H1 (cell line): ENCODE measurements at regions not wholly inside any gene's neighbourhood (a gene's known extent, or its start where the extent isn't known, plus 50 kb on each side); places are given as distances from the start of the nearest gene placed in this dataset.

Source experiments
- CTCF ChIA-PET: fragments of 300-600 bp; sonication (Branson Sonifier 250); formaldehyde crosslinking; loops from one replicate; lab custom pipeline; 2021; ENCODE audit not compliant: partially characterized antibody; lab: Charles Lee
- POLR2A ChIA-PET: fragments of 300-600 bp; sonication (Branson Sonifier 250); formaldehyde crosslinking; loops from one replicate; lab custom pipeline; 2021; ENCODE audit warnings: inconsistent platforms; ENCODE audit not compliant: partially characterized antibody; lab: Charles Lee
- DNase-seq, 2 experiments: peaks; one replicate each; pipeline versions ENCODE4 v3.0.0 to v3.0.0-alpha.2; 2010 to 2022; ENCODE audit warnings: low spot score in 2 of 2, low read depth in 1 of 2, mixed read lengths in 1 of 2
- FAIRE-seq: peaks from 2 replicates; lab custom pipeline; 2011; peaks lifted over from hg19 to GRCh38; lab: Jason Lieb, UNC
- H2AFZ ChIP-seq: 2 replicates; pipeline ENCODE4 v1.8.1; 2012; ENCODE audit warnings: low read length, inconsistent platforms
- H2AK5ac ChIP-seq: 2 replicates; pipeline ENCODE4 v1.6.1; 2013; ENCODE audit warnings: low read depth, low read length
- H2BK120ac ChIP-seq: replicated peaks from 2 replicates; pipeline ENCODE3; 2013; ENCODE audit warnings: low read depth, low read length, inconsistent platforms
- H2BK12ac ChIP-seq: 2 replicates; pipeline ENCODE4 v1.6.1; 2013; ENCODE audit warnings: low read depth, low read length
- H2BK15ac ChIP-seq: 2 replicates; pipeline ENCODE4 v1.6.1; 2013; ENCODE audit warnings: low read length
- H2BK20ac ChIP-seq: 2 replicates; pipeline ENCODE4 v1.6.1; 2013; ENCODE audit warnings: low read length
- H2BK5ac ChIP-seq: 2 replicates; pipeline ENCODE4 v1.6.1; 2013; ENCODE audit warnings: low read depth, low read length
- H3K14ac ChIP-seq: 2 replicates; pipeline ENCODE4 v1.6.1; 2013; ENCODE audit warnings: inconsistent platforms; ENCODE audit not compliant: insufficient read length
- H3K18ac ChIP-seq: 2 replicates; pipeline ENCODE4 v1.6.1; 2013; ENCODE audit warnings: low read length; ENCODE audit errors: extremely low read depth
- H3K23ac ChIP-seq: 2 replicates; pipeline ENCODE4 v1.6.1; 2013; ENCODE audit warnings: inconsistent platforms; ENCODE audit not compliant: insufficient read length
- H3K23me2 ChIP-seq: 2 replicates; pipeline ENCODE4 v1.6.1; 2013; ENCODE audit warnings: low read depth, low read length
- H3K27ac ChIP-seq: 2 replicates; pipeline ENCODE4 v1.6.1; 2011; ENCODE audit warnings: low read depth, low read length, inconsistent platforms
- H3K27me3 ChIP-seq, 4 experiments: replicated peaks in 1 of 4; 1 replicate in 1 of 4; 2 replicates in 3 of 4; pipeline versions ENCODE4 v1.6.1 to v1.8.1; 2011 to 2013; ENCODE audit warnings: low read length in 3 of 4, mild to moderate bottlenecking in 3 of 4, inconsistent platforms in 2 of 4, mixed read lengths in 2 of 4, moderate library complexity in 1 of 4; ENCODE audit not compliant: control insufficient read depth in 3 of 4, insufficient read depth in 3 of 4; ENCODE audit errors: extremely low read depth in 1 of 4
- H3K36me3 ChIP-seq, 4 experiments: 2 replicates each; pipeline versions ENCODE4 v1.6.1 to v1.8.1; 2011 to 2013; ENCODE audit warnings: mild to moderate bottlenecking in 4 of 4, low read length in 3 of 4, moderate library complexity in 2 of 4, control low read depth in 1 of 4, inconsistent platforms in 1 of 4; ENCODE audit not compliant: insufficient read depth in 4 of 4, control insufficient read depth in 2 of 4
- H3K4ac ChIP-seq: replicated peaks from 2 replicates; pipeline ENCODE3; 2013; ENCODE audit warnings: low read length, low read depth, mixed read lengths, inconsistent platforms; ENCODE audit not compliant: insufficient read length
- H3K4me1 ChIP-seq, 4 experiments: replicated peaks in 1 of 4; 1 replicate in 1 of 4; 2 replicates in 3 of 4; pipeline versions ENCODE4 v1.6.1 to v1.8.1; 2011 to 2013; ENCODE audit warnings: low read length in 3 of 4, inconsistent platforms in 2 of 4, mixed read lengths in 1 of 4; ENCODE audit not compliant: insufficient read depth in 4 of 4, control insufficient read depth in 3 of 4
- H3K4me2 ChIP-seq, 2 experiments: 2 replicates each; pipeline versions ENCODE4 v1.6.1 to v1.8.1; 2011 to 2013; ENCODE audit warnings: low read depth in 2 of 2, low read length in 2 of 2, control low read depth in 1 of 2, inconsistent platforms in 1 of 2, mild to moderate bottlenecking in 1 of 2; ENCODE audit not compliant: insufficient read depth in 1 of 2
- H3K4me3 ChIP-seq, 4 experiments: fragments of 200-600, 300-600 bp in 1 of 4; sonication (generic), shearing (Covaris generic), sonication (Bioruptor Twin) in 1 of 4; 2 replicates each; pipeline versions ENCODE4 v1.5.1 to v1.8.1; 2011 to 2016; ENCODE audit warnings: low read length in 4 of 4, low read depth in 3 of 4, control low read depth in 2 of 4, inconsistent platforms in 2 of 4, mild to moderate bottlenecking in 2 of 4, mixed read lengths in 1 of 4, moderate library complexity in 1 of 4; ENCODE audit not compliant: insufficient read depth in 2 of 4; ENCODE audit errors: extremely low read depth in 1 of 4
- H3K56ac ChIP-seq: replicated peaks from 2 replicates; pipeline ENCODE3; 2013; ENCODE audit warnings: low read depth, mild to moderate bottlenecking, mixed read lengths, low read length, inconsistent platforms; ENCODE audit not compliant: insufficient read length
- H3K79me1 ChIP-seq: 2 replicates; pipeline ENCODE4 v1.6.1; 2013; ENCODE audit warnings: low read depth, low read length, control low read depth
- H3K79me2 ChIP-seq, 2 experiments: 2 replicates each; pipeline versions ENCODE4 v1.6.1 to v1.8.1; 2012 to 2013; ENCODE audit warnings: low read length in 2 of 2, mild to moderate bottlenecking in 2 of 2, inconsistent platforms in 1 of 2; ENCODE audit not compliant: insufficient read depth in 2 of 2, control insufficient read depth in 1 of 2
- H3K9ac ChIP-seq, 4 experiments: replicated peaks in 1 of 4; 1 replicate in 1 of 4; 2 replicates in 3 of 4; pipeline versions ENCODE4 v1.6.1 to v1.8.1; 2011 to 2013; ENCODE audit warnings: low read depth in 3 of 4, low read length in 3 of 4, control low read depth in 2 of 4, mild to moderate bottlenecking in 2 of 4, moderate library complexity in 2 of 4, inconsistent platforms in 1 of 4; ENCODE audit errors: extremely low read depth in 1 of 4
- H3K9me3 ChIP-seq, 2 experiments: 2 replicates each; pipeline versions ENCODE4 v1.6.1 to v1.8.1; 2012 to 2013; ENCODE audit warnings: mild to moderate bottlenecking in 2 of 2, moderate library complexity in 2 of 2, control low read depth in 1 of 2, inconsistent platforms in 1 of 2, low read depth in 1 of 2, low read length in 1 of 2, mixed read lengths in 1 of 2; ENCODE audit not compliant: insufficient read depth in 2 of 2
- H4K20me1 ChIP-seq, 2 experiments: replicated peaks in 1 of 2; 2 replicates each; pipeline versions ENCODE3 to v1.8.1; 2011 to 2013; ENCODE audit warnings: inconsistent platforms in 2 of 2, low read length in 2 of 2, mild to moderate bottlenecking in 1 of 2; ENCODE audit not compliant: insufficient read depth in 2 of 2, control insufficient read depth in 1 of 2
- H4K5ac ChIP-seq: 2 replicates; pipeline ENCODE4 v1.6.1; 2013; ENCODE audit warnings: low read length, low read depth, mixed read lengths, inconsistent platforms; ENCODE audit not compliant: insufficient read length
- H4K8ac ChIP-seq: 2 replicates; pipeline ENCODE4 v1.8.0; 2013; ENCODE audit warnings: mild to moderate bottlenecking, moderate library complexity, low read length, inconsistent platforms; ENCODE audit not compliant: insufficient read depth; ENCODE audit errors: extremely low read depth
- H4K91ac ChIP-seq: replicated peaks from 2 replicates; pipeline ENCODE3; 2013; ENCODE audit warnings: low read length, mixed read lengths, inconsistent platforms; ENCODE audit not compliant: insufficient read length
- BACH1 ChIP-seq: IDR thresholded peaks from 2 replicates; pipeline ENCODE4 v1.6.1; 2012; ENCODE audit warnings: low read length, improper control_type of control experiment
- CHD2 ChIP-seq: IDR thresholded peaks from 2 replicates; pipeline ENCODE4 v1.6.1; 2012; ENCODE audit warnings: low read length, improper control_type of control experiment
- GABPA ChIP-seq: IDR thresholded peaks from 2 replicates; pipeline ENCODE4 v1.6.1; 2011; ENCODE audit warnings: mild to moderate bottlenecking, low read length, moderate library complexity, borderline replicate concordance; ENCODE audit not compliant: insufficient read depth
- HDAC2 ChIP-seq, 2 experiments: fragments of 300-600 bp in 1 of 2; sonication (generic) in 1 of 2; IDR thresholded peaks; 2 replicates each; pipeline ENCODE4 v1.6.1; 2011 to 2012; ENCODE audit warnings: low read depth in 2 of 2, low read length in 2 of 2, mild to moderate bottlenecking in 2 of 2, moderate library complexity in 2 of 2, borderline replicate concordance in 1 of 2, inconsistent platforms in 1 of 2
- JUND ChIP-seq: IDR thresholded peaks from 2 replicates; pipeline ENCODE4 v1.6.1; 2011; ENCODE audit warnings: mild to moderate bottlenecking, improper control_type of control experiment, low read length
- POU5F1 ChIP-seq: IDR thresholded peaks from 2 replicates; pipeline ENCODE4 v1.6.1; 2011; ENCODE audit warnings: low read depth, mild to moderate bottlenecking, low read length, moderate library complexity
- RXRA ChIP-seq: IDR thresholded peaks from 2 replicates; pipeline ENCODE4 v1.6.1; 2011; ENCODE audit warnings: low read depth, mild to moderate bottlenecking, low read length, moderate library complexity; ENCODE audit not compliant: insufficient read depth
- SAP30 ChIP-seq: fragments of 300-600 bp; sonication (generic); IDR thresholded peaks from 2 replicates; pipeline ENCODE4 v1.7.1; 2012; ENCODE audit warnings: low read length, moderate library complexity, mild to moderate bottlenecking, inconsistent platforms; ENCODE audit not compliant: insufficient read depth, insufficient replicate concordance
- SP1 ChIP-seq: IDR thresholded peaks from 2 replicates; pipeline ENCODE4 v1.6.1; 2011; ENCODE audit warnings: low read depth, low read length
- TAF7 ChIP-seq: optimal IDR thresholded peaks from 2 replicates; pipeline ENCODE3; 2011; ENCODE audit warnings: low read depth, mild to moderate bottlenecking, inconsistent platforms, low read length, moderate library complexity, borderline replicate concordance
- TEAD4 ChIP-seq: IDR thresholded peaks from 2 replicates; pipeline ENCODE4 v1.6.1; 2012; ENCODE audit warnings: low read depth, low read length, inconsistent platforms, mixed read lengths
- ZNF274 ChIP-seq: IDR thresholded peaks from 2 replicates; pipeline ENCODE4 v1.7.0; 2012; ENCODE audit warnings: low read length, borderline replicate concordance; ENCODE audit errors: extremely low read depth
- WGBS, 2 experiments: shearing (Covaris generic) in 1 of 2; methylation state at CpG; one replicate each; pipeline versions ENCODE4 v1.1.6 to v1.1.7; 2013 to 2015; ENCODE audit warnings: low lambda C conversion rate in 2 of 2, mixed read lengths in 2 of 2, inconsistent platforms in 1 of 2, low coverage in 1 of 2, missing lambda C conversion rate in 1 of 2; ENCODE audit not compliant: insufficient replicate concordance in 2 of 2, insufficient coverage in 1 of 2, insufficient read length in 1 of 2; ENCODE audit errors: extremely low coverage in 1 of 2, missing lambda C conversion rate in 1 of 2; 5-methylcytosine and 5-hydroxymethylcytosine counted together

DNA sequence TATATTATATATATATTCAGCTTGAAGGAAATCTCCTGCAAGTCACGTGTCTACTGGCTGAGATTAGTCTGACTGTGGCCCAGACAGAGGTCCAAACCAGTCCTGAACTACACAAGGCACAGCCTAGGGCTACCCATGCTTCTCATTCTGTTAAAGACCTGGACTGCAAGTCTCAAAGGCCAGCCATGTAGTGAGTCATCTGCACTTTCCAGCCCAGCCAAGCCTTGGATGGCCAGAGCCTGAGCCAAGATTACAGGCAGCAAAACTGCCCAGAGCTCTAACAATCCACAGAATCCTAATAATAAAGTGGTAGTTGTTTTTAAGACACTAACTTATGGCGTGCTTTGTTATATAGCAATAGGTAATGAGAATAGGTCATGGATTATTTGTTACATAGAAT lies 259.6 kb downstream of the SS18 start:
- Histone ChIP-seq H2BK5ac (no peak overlapping the region), H3K36me3 (no peaks in the 10 kb centered on the region), H3K23me2 (no peaks in the 10 kb centered on the region), H3K23ac (no peak overlapping the region), H3K4me3 (no peak overlapping the region), H3K14ac (no peak overlapping the region), H4K8ac (no peak overlapping the region; the same call in 1 of the 2 replicates), H3K4ac (no peak overlapping the region), H3K18ac (no peak overlapping the region), H3K27ac (no peak overlapping the region), H2AFZ (no peak overlapping the region), H2AK5ac (no peak overlapping the region), H4K91ac (no peak overlapping the region), H3K9ac (no peak overlapping the region), H2BK120ac (no peak overlapping the region), H3K4me2 (no peak overlapping the region), H2BK12ac (no peak overlapping the region), H2BK15ac (no peak overlapping the region), H3K79me2 (no peaks in the 10 kb centered on the region), H3K79me1 (no peaks in the 10 kb centered on the region), H3K4me1 (peaks cover 0 to 3% (median 0%) of the 10 kb centered on the region in 4 experiments; a peak in 1 of 7 replicates), H3K27me3 (no peaks in the 10 kb centered on the region), H4K5ac (no peak overlapping the region), H4K20me1 (no peaks in the 10 kb centered on the region), H3K9me3 (no peaks in the 10 kb centered on the region), H2BK20ac (no peak overlapping the region), H3K56ac (no peak overlapping the region)
- FAIRE-seq (no peak), DNase-seq (no peak)
- ChIA-PET CTCF (interaction anchor here (1.2 to 3.1 kb wide), 4 partner anchors 9 to 87 kb away, joined by 3 to 25 read pairs (median 12); no protein-coding TSS in a partner anchor), POLR2A (no interaction called here)
- 90% methylated on average over 2 of the region's 2 CpGs; no CpG with 5 or more reads in 1 of the 2 experiments for WGBS, 2 experiments
- TF ChIP-seq TEAD4: no peak
- TF ChIP-seq BACH1: no peak
- no peak for TF ChIP-seq SAP30
- no peak for TF ChIP-seq POU5F1
- TF ChIP-seq RXRA: no peak
- TF ChIP-seq SP1: no peak
- no peak for TF ChIP-seq CHD2
- TF ChIP-seq HDAC2 (IDR thresholded peaks at IDR 0.05; ENCODE audit: borderline replicate concordance in 1 of 2, low read depth in 2 of 2, low read length in 2 of 2): no peak
- no peak for TF ChIP-seq ZNF274
- TF ChIP-seq JUND: no peak
- no peak for TF ChIP-seq TAF7
- no peak for TF ChIP-seq GABPA
